HG03039 (cell line): ENCODE measurements at regions not wholly inside any gene's neighbourhood (a gene's known extent, or its start where the extent isn't known, plus 50 kb on each side); places are given as distances from the start of the nearest gene placed in this dataset.

Source experiments
- ATAC-seq: cut with Tn5 transposase; IDR thresholded peaks from one replicate; pipeline ENCODE4 v1.9.1; 2021; ENCODE audit warnings: mild to moderate bottlenecking, moderate library complexity; ENCODE audit not compliant: unreplicated experiment

DNA sequence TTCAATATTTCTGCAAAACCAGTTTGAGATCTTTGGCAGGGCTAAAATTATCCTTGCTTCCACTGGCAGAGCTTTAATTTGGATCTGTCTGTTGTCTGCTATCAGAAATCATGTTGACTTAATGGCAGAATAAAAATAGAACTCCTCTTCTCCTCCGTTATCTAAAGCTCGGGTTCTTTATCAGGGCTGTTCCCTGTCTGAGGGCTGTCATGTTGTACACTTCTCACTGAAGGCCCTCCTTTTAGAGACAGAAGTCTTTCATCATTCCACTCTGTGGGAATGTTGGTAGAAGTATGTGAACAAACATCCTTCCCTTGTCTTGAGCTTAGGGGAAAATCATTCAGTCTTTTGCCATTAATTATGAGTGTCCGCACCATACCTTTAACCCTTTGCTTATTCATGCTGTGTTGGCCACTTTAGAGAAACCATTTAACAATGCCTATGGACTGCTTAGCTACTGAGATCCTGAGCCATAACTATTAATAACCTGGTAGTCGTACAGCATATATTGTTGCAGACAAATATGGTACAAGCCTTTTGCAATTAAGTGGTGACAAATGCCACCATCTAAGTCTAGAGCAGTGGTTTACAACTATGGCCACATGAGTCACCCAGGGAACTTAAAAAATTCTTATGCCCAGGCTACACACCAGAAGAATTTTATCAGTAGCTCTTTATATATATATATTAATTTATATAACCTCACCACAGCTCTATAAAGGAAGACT, 226.0 kb upstream of the TPM1 start:
- ATAC-seq: no peak

DNA sequence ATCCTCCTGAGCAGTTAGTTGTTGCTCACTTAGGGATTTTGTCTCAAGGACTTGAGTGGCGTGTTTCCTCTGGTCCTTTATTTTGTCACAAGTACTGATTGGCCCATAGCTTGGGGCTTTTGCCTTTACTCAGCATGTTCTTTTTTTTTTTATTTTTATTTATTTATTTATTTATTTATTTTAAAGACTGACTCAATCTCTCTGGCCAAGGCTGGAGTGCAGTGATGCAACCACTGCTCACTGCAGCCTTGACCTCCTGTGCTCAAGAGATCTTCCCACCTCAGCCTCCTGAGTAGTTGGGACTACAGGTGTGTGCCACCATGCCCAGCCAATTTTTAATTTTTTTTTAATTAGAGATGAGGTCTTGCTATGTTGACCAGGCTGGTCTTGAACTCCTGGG, 223.9 kb upstream of the TPM1 start:
- ATAC-seq: no peak

DNA sequence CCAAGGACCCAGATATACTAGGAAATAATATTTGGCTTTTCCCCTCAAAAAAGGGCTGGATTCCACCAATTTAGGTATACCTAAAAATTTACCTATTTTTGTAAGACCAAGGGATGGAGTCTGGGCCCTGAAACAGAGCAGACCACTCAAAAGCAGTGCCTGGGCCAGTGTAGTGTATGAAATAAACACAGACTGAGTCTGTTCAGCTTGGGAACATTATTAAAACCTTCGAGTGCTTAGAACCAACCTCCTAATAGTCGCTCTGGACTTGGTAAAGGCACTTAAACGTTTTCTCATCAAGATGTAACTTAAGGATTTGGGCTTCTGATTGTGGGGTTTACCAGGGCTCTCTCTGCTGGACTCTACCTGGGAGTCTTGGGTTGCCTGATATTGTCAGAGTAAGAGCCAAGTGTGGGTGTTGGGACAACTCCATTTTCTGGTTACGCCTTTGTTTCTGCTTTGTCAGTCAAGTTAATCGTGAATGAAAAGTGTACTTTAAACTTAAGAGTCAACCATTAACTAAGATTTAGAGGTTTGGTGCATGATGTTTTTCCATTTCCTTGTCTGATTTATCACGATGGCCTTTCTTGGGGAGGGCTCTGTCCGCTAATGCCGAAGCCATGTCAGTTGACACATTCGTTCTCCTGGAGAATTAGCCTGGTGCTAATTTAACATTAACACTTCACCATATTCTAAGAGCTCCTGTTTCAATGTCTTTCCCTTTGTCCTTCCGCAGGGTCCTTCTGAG, 221.0 kb upstream of the TPM1 start:
- ATAC-seq: no peak

DNA sequence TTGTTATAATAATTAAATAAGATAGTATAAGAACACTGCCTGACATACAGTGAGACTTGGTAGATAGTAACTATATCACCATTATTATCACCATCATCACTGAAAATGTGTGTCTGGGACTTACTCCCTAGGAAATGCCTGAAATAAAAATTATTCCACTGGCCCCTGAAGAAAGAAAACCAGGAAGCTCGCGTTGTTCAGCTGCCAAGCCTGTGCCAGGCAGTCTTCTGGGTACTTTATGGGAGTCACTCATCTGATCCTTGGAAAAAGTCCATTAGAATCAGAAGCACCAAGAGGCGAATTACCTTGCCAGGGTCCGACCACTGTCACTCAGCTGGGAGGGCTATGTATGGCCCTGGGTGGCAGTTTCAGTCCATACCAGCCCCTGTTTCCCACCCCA, 220.3 kb upstream of the TPM1 start:
- ATAC-seq: no peak

DNA sequence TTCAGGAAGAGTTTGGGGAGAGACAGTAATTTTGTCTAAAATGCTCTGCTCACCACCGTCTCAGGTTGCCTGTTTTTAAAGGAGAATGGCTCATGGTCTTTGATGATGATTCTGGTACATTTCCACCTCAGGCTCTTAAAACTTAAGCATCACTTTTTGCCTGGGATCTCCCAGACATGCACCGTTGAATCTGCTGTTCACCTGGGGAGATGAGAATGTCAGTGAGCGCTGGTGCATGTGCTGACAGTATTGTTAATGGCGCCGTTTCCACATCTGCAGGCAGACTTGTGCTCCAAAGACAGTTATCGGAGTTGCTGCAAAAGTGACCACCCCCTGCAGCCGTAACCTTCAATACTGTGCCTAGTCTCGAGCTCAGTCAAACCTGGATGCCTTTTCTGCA, 219.0 kb upstream of the TPM1 start:
- ATAC-seq: no peak

DNA sequence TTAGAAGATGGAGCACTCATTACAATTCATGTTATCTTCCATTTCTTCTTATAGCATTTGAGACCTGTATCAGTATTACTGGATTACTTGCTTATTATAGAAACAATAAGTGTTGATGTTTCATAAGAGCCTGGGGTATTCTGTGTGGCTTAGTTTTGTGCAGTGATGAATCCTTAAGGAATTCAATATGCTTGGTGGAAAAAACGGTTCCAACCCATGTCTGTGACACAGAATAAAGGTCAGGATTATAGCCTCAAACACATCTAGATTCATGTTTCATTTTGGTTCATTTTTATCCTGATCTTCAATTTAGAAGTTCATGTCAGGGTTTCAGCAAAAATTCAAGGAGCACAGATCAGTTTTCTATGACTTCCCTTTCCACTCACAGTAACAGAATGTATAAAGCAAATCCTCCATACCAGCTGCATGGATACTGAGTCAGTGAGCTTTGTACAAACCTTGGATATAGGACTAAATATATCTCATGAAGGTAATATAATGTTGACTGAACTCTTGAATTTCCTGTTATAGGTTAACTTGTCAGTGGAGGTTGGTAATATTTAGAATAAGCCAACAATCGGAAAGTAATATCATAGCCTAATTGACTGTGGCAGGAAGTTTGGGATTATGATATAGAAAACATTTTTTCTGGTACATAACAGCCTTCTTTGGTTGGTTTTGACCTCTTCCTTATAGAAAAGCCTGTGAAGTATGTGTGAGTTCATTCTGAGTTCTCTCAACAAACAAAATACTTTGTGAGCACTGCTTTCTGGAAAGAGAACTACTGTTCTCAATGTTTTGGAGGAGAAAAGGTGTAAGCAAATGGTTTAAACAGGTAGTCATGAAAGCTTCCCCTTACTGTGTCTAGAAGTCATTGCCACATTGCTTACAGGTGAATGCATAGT, 218.2 kb upstream of the TPM1 start:
- ATAC-seq: no peak

DNA sequence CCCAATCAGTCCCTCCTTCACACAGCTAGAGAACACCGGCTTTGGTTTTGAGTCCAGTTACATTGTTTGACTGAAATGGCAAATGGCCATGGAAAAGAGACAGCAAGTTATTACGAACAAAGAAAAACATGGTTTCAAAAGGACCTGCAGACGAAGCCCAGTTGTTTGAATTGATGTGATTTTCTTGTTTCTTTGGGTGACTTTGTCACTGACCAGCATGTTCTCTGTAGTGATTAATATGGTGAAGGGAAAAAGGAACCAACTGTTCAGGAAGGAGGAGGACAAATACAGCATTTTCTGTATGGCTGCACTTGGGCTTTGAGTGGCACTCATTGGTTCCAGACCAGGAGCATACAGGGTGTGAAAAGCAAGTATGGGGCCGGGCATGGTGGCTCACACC, 217.4 kb upstream of the TPM1 start:
- ATAC-seq: no peak

DNA sequence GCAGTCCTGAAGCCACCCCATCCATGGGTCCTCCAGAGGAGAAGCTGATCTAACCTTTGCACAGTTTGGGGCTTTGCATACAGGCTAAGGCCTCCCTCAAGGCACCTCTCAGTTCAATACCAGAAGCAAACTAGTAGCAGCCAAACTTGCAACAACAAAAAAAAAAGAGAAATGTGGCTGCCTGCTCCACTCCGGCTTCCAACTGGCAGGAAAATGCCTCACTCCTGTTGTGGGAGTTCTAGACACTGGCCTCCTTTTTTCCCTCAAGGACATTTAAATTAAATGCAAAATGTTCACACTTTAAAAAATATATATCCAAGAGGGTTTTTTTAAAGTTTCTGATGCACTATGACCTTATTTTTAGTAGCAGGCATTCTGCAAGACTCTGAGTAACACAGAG, 216.0 kb upstream of the TPM1 start:
- no peak for ATAC-seq

DNA sequence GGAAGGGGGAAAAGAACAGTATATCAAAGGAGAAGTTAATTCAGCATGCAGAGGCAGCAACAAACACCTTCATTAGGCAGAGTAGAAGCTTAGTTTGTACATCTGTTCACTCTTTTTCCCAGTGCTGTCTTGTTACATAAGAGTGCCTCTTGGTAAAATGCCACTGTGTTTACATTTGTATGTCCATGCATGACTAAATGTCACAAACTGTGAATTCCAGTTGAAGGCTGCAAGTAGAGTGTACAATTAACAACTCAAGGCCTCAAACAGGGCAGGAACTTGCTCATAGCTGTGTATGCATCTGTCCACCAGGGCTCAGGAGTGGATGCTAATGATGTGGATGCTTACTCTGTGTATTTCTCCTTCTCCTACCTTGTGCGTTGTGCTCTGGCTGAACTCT, 214.2 kb upstream of the TPM1 start:
- ATAC-seq: no peak

DNA sequence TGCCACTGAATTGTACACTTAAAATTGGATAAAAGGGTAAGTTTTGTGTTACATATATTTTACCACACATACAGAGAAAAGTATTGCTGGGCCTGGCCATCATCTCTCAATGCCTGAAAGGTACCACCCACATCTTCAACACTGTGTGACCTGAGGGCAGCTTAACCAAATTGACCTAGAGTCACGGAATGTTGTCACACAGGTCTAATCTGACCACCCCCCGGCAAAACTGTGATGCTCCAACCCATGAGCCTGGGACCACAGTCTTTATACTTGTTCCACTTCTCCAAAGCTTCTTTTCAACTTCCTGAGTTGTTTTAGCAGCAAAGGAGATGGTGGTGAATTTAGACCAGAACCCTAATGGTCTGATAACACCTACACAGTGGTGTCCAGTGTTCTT, 210.3 kb upstream of the TPM1 start:
- ATAC-seq: no peak

DNA sequence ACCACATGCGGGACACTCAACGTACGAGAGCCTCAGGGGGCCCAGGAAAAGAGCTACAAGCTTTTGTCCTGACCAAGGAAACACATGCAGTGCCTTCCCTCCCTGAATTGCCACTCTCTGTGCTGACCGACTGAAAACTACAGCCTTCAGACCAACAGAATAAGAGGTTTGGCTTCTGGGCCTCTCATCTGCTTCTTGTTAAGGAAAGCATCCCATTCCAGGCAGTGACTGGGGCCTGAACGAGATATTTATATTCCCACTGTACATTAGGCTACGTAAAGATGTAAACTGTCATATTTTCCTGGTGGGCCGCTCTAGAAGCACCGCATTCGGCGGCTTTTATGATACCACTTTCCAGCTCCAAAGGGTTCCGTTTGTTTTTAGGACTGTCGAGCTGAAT, 208.9 kb upstream of the TPM1 start:
- ATAC-seq: no peak

DNA sequence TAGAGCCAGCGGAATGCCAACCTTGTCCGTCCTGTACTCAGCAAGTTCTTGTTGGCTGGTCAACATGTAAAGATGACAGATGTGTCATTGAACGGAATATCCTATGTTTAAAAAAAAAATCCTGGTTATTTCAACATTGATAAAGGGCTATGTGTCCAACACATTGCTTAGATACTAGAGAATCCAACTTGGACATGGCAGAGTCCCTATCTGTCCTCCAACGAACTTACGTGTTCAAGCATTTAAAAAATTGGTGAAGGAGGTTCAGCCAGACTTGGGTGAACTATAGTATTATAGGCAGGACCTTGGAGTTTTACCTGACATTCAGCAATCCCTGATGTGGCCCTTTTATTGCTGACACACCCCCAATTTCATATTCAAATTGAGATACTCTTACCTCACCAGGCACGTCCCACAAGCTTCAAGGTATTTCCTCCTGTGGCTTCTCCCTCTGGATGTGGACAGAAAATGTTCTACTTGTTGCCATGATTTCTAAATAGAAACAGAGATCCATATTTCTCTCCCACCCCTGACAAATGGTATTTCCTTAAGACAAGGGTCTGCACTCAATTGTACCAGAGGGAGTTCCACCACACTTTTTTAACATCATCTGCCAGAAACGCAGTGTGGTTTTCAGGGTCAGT, 207.7 kb upstream of the TPM1 start:
- ATAC-seq: no peak

DNA sequence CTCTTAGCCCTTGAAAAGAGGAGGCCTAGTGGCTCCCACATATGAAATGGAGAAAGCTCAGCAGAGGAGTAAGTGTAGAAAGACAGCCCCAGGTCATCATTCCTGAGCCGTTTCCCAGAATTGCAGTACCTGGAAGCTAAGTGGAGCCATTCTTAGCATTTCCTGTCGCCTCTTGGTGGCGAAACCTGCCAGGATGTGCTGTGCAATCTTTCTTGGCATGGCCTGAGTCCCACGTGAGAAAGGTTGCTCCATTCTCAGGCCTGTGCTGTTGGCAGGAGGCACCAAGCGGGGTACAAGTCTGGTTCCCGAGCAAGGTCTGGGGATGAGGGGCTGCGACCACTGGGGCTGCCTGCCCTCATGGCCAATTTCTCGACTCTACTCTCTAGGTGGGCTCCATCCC, 207.2 kb upstream of the TPM1 start:
- ATAC-seq: no peak

DNA sequence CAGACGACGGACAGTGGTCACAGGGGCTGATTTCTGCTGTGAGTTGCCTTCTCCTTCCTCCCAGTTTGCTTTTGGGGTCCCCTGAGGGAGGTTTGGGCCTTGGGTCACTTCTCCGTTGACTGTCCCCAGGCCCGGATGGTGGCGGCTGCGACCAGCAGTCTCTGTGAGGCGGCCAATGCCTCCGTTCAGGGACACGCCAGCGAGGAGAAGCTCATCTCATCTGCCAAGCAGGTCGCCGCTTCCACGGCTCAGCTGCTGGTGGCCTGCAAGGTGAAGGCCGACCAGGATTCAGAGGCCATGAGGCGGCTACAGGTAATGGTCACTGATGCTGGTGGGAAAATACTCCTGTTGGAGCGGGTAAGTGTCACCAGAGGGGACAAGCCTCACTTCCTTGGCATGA, 206.8 kb upstream of the TPM1 start:
- ATAC-seq: no peak

DNA sequence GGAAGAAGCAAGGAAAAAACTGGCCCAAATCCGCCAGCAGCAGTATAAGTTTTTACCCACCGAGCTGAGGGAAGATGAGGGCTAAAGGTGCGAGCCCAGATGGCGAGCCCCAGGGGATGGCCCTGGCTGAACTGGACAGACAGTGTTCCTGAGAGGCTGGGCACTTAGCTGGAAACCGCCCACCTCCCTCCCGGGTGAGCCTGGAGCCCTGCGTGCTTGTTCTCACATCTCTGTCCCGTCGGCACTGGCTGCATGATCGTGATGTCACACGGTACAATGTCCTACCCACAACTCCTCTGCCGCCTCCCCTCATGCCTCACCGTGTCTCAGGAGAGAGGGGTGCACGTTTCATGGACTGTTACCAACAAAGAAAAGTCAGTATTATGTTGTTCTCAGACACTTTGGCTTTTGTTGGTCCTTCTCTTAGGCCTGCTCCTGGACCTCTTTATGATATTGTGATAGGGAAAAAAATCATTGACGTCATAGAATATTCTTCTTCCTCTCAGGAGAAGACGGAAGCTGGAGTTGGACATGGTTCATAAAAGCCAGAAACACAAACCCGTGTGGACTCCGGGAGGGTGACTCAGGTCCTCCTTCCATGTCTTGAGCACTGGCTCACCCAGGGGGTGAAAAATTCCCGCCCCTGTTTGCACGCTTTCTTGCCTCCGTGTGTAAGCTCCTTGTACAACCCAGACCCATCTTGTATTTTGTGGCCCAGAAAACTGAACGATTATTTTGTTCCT, 201.8 kb upstream of the TPM1 start:
- ATAC-seq: no peak

DNA sequence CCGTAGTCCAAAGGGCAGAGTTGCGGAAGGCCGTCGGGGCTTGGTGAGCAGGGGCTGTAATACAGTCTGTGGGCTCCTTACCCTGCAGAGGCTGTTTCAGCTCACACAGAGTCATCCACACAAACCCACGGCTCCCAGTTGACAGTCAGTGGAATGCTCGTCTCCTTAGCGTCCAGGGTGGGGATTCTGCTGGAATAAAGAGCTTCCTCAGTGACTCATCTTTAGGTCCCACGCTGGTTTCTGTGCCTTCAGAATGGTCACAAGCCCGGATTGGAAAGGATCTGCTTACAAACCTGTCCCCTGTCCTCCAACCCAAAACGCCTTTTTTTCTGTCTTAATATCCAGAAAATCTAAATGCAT, 201.3 kb upstream of the TPM1 start:
- no peak for ATAC-seq

DNA sequence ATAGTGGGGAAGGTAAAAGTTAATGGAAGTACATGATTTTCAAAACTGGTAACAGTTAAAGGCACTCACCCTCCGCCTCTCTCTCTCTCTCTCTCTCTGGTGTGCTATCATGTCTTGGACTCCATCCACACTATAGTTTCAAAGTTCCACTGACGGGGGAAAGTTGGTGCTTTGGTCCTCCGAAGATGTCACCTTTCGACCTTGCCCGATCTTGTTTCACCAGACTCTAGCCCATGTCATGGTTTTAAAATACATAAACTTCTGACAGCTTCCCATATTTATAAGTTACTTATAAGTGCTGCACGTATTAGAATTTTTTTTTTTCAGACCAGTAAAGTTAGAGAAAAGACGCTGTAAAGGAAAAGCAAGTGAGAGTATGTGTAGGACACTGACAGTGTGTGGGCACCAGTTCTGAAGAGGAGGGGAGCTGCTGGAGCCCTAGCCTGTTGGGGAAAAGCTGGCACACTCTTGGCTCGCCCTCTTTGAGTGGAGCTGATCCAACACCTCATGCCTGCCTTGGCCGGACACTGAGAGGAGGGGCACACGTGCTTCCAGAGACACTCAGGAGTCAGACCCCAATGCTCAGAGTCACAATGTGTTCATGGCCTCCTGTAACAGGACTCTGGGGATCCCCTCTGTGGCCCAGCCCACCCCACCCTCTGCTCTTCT, 200.5 kb upstream of the TPM1 start:
- no peak for ATAC-seq

DNA sequence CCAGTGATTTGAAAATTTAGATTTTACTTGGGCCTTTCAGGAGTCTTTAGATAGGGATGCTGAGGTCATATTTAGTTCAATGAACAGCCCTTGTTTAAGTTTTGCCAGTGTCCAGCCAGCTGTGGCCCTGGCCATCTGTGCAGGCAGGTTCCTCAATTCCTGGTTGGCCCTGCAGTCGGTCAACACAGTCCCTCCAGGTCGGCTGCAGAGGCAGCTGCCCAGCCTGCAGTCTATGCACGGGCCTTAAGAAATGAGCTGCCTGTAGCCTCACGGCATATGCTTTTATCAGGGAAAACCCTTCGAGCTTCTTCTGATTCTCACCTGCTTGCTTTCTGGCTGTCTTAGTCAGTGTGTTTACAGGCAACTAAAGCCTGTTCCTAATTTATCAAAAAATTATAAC, 199.2 kb upstream of the TPM1 start:
- no peak for ATAC-seq

DNA sequence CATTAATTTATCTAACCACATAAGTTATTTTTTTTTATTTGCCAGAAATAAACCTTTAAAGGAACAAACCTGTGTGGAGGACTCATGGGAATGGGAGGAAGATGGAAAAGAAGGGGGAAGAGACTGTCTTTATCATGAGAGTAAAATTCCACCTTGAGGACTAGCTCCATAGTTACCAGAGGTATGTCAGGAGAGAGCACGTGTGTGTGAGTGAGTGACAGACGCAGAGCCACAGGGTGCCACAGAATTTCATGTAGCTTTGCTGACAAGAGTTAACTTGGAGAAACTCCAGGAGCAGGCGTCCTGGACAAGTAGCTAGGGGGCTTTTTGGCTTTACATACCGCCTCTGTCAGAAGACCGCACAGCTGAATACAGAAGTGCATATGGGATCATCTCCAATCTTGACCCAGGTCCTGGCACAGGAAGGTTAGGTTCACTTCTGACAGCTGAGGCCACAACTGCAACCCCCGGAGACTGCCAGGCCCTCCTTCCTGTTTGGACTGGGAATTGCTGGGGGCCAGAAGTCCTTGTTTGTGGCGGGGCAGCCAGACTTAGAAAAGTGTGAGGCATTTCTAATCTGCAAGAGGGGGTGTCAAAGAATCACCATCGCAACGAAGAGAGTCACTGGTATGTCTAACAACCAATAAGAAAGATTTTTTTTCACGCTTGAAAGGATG, 197.8 kb upstream of the TPM1 start:
- ATAC-seq: no peak
